DND-41 (cell line): ENCODE measurements at regions not wholly inside any gene's neighbourhood (a gene's known extent, or its start where the extent isn't known, plus 50 kb on each side); places are given as distances from the start of the nearest gene placed in this dataset.

Experiments
- ATAC-seq: fragments of 200-7000 bp; cut with Tn5 transposase; 3 replicates; pipeline ENCODE4 v1.9.1; 2021; ENCODE audit warnings: low read depth; ENCODE audit not compliant: insufficient read depth
- DNase-seq: peaks from one replicate; pipeline ENCODE4 v3.0.0-alpha.2; 2020
- H2AFZ ChIP-seq: 2 replicates; pipeline ENCODE4 v1.6.0; 2012; ENCODE audit warnings: low read depth, low read length
- H3K27ac ChIP-seq: 2 replicates; pipeline ENCODE4 v1.5.1; 2012; ENCODE audit warnings: low read length, inconsistent platforms
- H3K27me3 ChIP-seq: fragments of 200-600 bp; sonication (generic); 2 replicates; pipeline ENCODE4 v1.6.0; 2012; ENCODE audit warnings: low read length, mild to moderate bottlenecking, inconsistent platforms; ENCODE audit not compliant: insufficient read depth, poor library complexity
- H3K36me3 ChIP-seq: 2 replicates; pipeline ENCODE4 v1.5.1; 2012; ENCODE audit warnings: low read length, inconsistent platforms; ENCODE audit not compliant: insufficient read depth
- H3K4me1 ChIP-seq: 2 replicates; pipeline ENCODE4 v1.5.1; 2012; ENCODE audit warnings: mild to moderate bottlenecking, low read length; ENCODE audit not compliant: insufficient read depth
- H3K4me2 ChIP-seq: 2 replicates; pipeline ENCODE4 v1.6.0; 2012; ENCODE audit warnings: mild to moderate bottlenecking, moderate library complexity, low read length, inconsistent platforms; ENCODE audit not compliant: insufficient read depth
- H3K4me3 ChIP-seq, 2 experiments: fragments of 200-600 bp in 1 of 2; shearing (Covaris generic) in 1 of 2; 2 replicates each; pipeline ENCODE4 v1.5.1; 2012 to 2016; ENCODE audit warnings: inconsistent platforms in 2 of 2, low read length in 2 of 2, mild to moderate bottlenecking in 2 of 2, low read depth in 1 of 2, moderate library complexity in 1 of 2
- H3K79me2 ChIP-seq: 2 replicates; pipeline ENCODE4 v1.6.0; 2012; ENCODE audit warnings: low read length, inconsistent platforms; ENCODE audit not compliant: insufficient read depth
- H3K9ac ChIP-seq: 2 replicates; pipeline ENCODE4 v1.6.0; 2012; ENCODE audit warnings: low read depth, mild to moderate bottlenecking, inconsistent platforms, low read length, moderate library complexity
- H3K9me3 ChIP-seq: 2 replicates; pipeline ENCODE4 v1.5.1; 2012; ENCODE audit warnings: low read length, moderate library complexity, mild to moderate bottlenecking, inconsistent platforms; ENCODE audit not compliant: insufficient read depth, severe bottlenecking
- H4K20me1 ChIP-seq: 2 replicates; pipeline ENCODE4 v1.6.0; 2012; ENCODE audit warnings: low read length; ENCODE audit not compliant: insufficient read depth
- CTCF ChIP-seq: IDR thresholded peaks from 2 replicates; pipeline ENCODE4 v1.5.1; 2012; ENCODE audit warnings: borderline replicate concordance, low read length, moderate library complexity, mild to moderate bottlenecking; ENCODE audit not compliant: poor library complexity, severe bottlenecking; ENCODE audit errors: extremely low read depth
- EZH2 ChIP-seq: IDR thresholded peaks from 3 replicates; pipeline ENCODE4 v1.6.1; 2012; ENCODE audit warnings: borderline replicate concordance, low read depth, mild to moderate bottlenecking, moderate library complexity, low read length, inconsistent platforms; ENCODE audit not compliant: severe bottlenecking

GRCh38 chr15:62894322-62895085 lies 148.0 kb upstream of the TPM1 start:
- H2AFZ ChIP-seq, result no peak overlapping the region
- no peaks in the 10 kb centered on the region for H3K4me1 ChIP-seq
- H3K9me3 ChIP-seq, result no peaks in the 10 kb centered on the region
- DNase-seq (no peak), ATAC-seq (no peak)
- H3K9ac ChIP-seq, result no peak overlapping the region
- no peaks in the 10 kb centered on the region for H3K79me2 ChIP-seq
- H3K4me3 ChIP-seq, result no peak overlapping the region
- H3K27me3 ChIP-seq, result peaks cover 5% of the 10 kb centered on the region
- H3K36me3 ChIP-seq, result no peaks in the 10 kb centered on the region
- H4K20me1 ChIP-seq, result no peaks in the 10 kb centered on the region
- TF ChIP-seq EZH2 (no peak), CTCF (no peak)
- H3K27ac ChIP-seq, result no peak overlapping the region
- no peak overlapping the region for H3K4me2 ChIP-seq

- ATAC-seq, result no peak
- H2AFZ ChIP-seq, result no peak overlapping the region
These were observed 147.2 kb upstream of the TPM1 start for GRCh38 chr15:62895139-62895866.

GRCh38 chr15:62895905-62896316 lies 146.6 kb upstream of the TPM1 start:
- H3K4me2 ChIP-seq, result no peak overlapping the region
- no peak overlapping the region for H3K9ac ChIP-seq
- H3K4me1 ChIP-seq, result no peaks in the 10 kb centered on the region

More at GRCh38 chr15:62895139-62895866, 147.2 kb upstream of the TPM1 start:
- H3K36me3 ChIP-seq, result no peaks in the 10 kb centered on the region
- H3K4me3 ChIP-seq, result no peak overlapping the region
- H3K4me1 ChIP-seq, result no peaks in the 10 kb centered on the region
- no peaks in the 10 kb centered on the region for H3K9me3 ChIP-seq
- no peak overlapping the region for H3K4me2 ChIP-seq
- H4K20me1 ChIP-seq, result no peaks in the 10 kb centered on the region
- H3K9ac ChIP-seq, result no peak overlapping the region
- H3K79me2 ChIP-seq, result no peaks in the 10 kb centered on the region
- DNase-seq, result no peak
- TF ChIP-seq CTCF, result no peak
- no peak for TF ChIP-seq EZH2
- H3K27ac ChIP-seq, result no peak overlapping the region
- H3K27me3 ChIP-seq, result peaks cover 5% of the 10 kb centered on the region

More at GRCh38 chr15:62895905-62896316, 146.6 kb upstream of the TPM1 start:
- no peak overlapping the region for H3K27ac ChIP-seq
- DNase-seq (no peak), ATAC-seq (no peak)
- no peak for TF ChIP-seq CTCF
- TF ChIP-seq EZH2, result no peak
- no peak overlapping the region for H2AFZ ChIP-seq
- no peak overlapping the region for H3K4me3 ChIP-seq
- H3K36me3 ChIP-seq, result no peaks in the 10 kb centered on the region
- H3K9me3 ChIP-seq, result no peaks in the 10 kb centered on the region
- no peaks in the 10 kb centered on the region for H4K20me1 ChIP-seq
- H3K27me3 ChIP-seq, result peaks cover 5% of the 10 kb centered on the region
- H3K79me2 ChIP-seq, result no peaks in the 10 kb centered on the region
